Left lobe of liver (tissue), 2 donors: ENCODE measurements at regions not wholly inside any gene's neighbourhood (a gene's known extent, or its start where the extent isn't known, plus 50 kb on each side); places are given as distances from the start of the nearest gene placed in this dataset.
"Not testable (repeated sequence)": the region's sequence is repeated elsewhere in the genome, so short reads cannot be mapped to it uniquely, and the experiment has no call there.

ENCODE experiments used
- ATAC-seq: fragments of 200-7000 bp; cut with Tn5 transposase; one replicate; pipeline ENCODE4 v1.9.1; 2020; ENCODE audit warnings: mild to moderate bottlenecking, moderate library complexity
- DNase-seq: peaks from one replicate; pipeline ENCODE4 v3.0.0-alpha.2; 2020; ENCODE audit warnings: low spot score
- donor health status: DM: no; HTN: no; CAD: no; lungs with moderate emphysema.
- donor health status: DM: no; HTN: yes; CAD: no.

DNA sequence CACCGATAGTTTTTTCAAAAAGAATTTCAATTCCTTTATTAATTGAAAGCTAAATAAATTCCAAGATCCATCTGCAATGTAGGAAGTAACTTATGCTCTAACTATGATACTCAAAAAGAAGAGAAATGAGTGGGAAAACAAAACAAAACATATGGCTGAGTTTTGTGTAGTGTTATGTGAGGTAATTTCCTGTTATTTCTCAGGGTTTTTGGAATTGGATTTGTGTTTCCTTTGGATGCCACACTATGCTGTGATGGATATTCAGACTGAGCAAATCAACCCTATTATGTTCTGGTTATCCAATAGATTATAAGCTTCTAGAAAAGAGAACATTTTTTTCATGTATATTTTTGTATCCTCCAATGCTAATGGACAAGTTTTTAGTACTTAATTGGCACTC, 73.4 kb upstream of the RAPGEF2 start:
- DNase-seq (no peak), ATAC-seq (no peak)

GRCh38 chr4:159030297-159030696, 72.6 kb upstream of the RAPGEF2 start:
- not testable (repeated sequence) for ATAC-seq, DNase-seq

DNA sequence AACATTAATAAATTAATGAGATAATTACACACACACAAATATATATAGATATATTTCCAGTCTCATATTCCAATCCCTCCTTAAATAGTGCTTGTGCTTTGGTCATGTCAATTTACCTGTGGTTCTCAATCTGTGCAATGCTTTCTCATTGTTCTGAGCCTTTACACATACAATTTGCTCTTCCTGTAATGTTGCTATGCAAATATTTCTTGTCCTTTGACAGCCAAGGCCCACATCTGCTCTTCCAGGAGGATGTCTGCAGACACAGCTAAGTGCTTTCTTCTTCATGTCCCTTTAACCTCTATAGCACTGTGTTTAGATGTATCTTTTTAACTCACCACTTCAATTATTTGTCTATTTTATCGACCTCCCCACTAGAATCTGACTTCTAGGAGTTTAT, 67.3 kb upstream of the RAPGEF2 start:
- DNase-seq = no peak
- ATAC-seq = no peak

- no peak for ATAC-seq
- DNase-seq = no peak
Observed at GRCh38 chr4:159038536-159038935, 64.3 kb upstream of the RAPGEF2 start.

GRCh38 chr4:159041054-159042034, 61.5 kb upstream of the RAPGEF2 start:
- ATAC-seq (no peak), DNase-seq (no peak)

DNA sequence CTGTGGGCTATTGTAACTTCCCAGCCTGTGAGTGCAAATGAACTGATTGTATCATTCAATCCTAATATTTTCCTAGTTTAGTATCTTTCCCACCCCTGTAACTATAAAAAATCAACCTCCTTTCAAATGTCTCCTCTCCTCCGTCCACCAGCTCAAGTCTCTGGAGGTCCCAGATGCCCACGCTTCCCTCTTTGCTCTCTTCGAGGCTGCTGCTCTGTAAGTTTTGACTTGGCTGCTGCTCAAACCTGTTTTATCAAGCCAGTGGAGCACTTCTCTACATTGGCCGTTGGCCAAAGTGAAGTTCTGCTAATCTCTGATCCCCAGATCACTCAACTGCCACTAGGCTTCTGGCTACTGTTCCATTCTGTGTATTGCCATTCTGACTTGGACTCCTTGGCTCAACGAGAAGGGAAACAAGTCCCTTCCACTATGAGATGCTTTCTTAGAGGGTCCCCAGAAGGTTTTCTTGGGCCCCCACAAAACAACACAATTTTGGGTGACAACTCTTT, 60.7 kb upstream of the RAPGEF2 start:
- DNase-seq = peak; percentile 71

DNA sequence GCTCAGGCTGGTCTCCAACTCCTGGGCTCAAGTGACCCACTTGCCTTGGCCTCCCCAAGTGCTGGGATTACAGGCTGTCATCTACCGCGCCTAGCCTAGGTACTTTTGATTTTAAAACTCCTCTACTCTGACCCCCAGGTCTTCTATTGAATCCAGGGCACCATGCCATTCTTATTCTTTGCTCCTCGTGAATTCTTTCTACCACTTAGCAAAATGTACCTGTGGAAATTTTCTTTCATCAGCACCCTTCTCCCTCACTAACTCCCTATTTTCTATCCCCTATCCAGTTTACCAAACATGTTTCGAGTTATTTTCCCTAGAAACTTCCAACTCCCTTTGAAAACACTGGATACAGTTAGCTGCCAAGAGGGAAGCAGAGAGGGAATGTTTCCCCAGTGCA, 60.0 kb upstream of the RAPGEF2 start:
- ATAC-seq (no peak), DNase-seq (no peak)

More for the DNA sequence above, 60.7 kb upstream of the RAPGEF2 start:
- ATAC-seq = peak; percentile 93

- DNase-seq (no peak), ATAC-seq (no peak)
Observed at GRCh38 chr4:159043861-159044260, 59.0 kb upstream of the RAPGEF2 start.

GRCh38 chr4:159045321-159045720, 57.6 kb upstream of the RAPGEF2 start:
- DNase-seq (no peak), ATAC-seq (no peak)

- ATAC-seq (peak; percentile 38), DNase-seq (no peak)
Observed at GRCh38 chr4:159046683-159047082, 56.2 kb upstream of the RAPGEF2 start.

GRCh38 chr4:159047478-159048165, 55.3 kb upstream of the RAPGEF2 start:
- DNase-seq (no peak), ATAC-seq (peak; percentile 40)

GRCh38 chr4:159048166-159048886, 54.6 kb upstream of the RAPGEF2 start:
- ATAC-seq = peak; percentile 98
- DNase-seq = peak; percentile 80

- DNase-seq (no peak), ATAC-seq (no peak)
Observed at GRCh38 chr4:159049780-159050375, 53.0 kb upstream of the RAPGEF2 start.

GRCh38 chr4:159051245-159052071, 51.4 kb upstream of the RAPGEF2 start:
- ATAC-seq (no peak), DNase-seq (no peak)

DNA sequence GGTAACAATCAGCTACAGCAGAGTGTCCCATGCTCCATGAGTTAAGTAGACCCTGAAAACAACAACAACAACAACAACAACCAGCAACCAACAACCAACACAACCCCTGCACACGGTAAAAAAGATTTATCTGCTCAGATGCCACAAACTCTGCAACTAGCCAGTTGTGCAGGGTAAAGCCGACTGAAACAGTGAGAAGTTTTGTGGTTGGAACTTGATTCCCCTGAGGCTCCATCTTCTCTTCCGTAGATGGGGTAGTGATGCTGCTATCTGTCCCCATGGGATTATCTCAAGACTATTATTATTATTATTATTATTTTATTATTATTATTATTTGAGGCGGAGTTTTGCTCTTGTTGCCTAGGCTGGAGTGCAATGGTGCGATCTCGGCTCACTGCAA, 50.6 kb upstream of the RAPGEF2 start:
- ATAC-seq = no peak
- DNase-seq = no peak
